GM21576 (cell line): ENCODE measurements at regions not wholly inside any gene's neighbourhood (a gene's known extent, or its start where the extent isn't known, plus 50 kb on each side); places are given as distances from the start of the nearest gene placed in this dataset.

Experiments used
- ATAC-seq: cut with Tn5 transposase; IDR thresholded peaks from one replicate; pipeline ENCODE4 v1.9.1; 2021; ENCODE audit warnings: mild to moderate bottlenecking, moderate library complexity; ENCODE audit not compliant: unreplicated experiment

- no peak for ATAC-seq
These were observed 631.9 kb downstream of the PLPP3 start for GRCh38 chr1:55947446-55947845.

DNA sequence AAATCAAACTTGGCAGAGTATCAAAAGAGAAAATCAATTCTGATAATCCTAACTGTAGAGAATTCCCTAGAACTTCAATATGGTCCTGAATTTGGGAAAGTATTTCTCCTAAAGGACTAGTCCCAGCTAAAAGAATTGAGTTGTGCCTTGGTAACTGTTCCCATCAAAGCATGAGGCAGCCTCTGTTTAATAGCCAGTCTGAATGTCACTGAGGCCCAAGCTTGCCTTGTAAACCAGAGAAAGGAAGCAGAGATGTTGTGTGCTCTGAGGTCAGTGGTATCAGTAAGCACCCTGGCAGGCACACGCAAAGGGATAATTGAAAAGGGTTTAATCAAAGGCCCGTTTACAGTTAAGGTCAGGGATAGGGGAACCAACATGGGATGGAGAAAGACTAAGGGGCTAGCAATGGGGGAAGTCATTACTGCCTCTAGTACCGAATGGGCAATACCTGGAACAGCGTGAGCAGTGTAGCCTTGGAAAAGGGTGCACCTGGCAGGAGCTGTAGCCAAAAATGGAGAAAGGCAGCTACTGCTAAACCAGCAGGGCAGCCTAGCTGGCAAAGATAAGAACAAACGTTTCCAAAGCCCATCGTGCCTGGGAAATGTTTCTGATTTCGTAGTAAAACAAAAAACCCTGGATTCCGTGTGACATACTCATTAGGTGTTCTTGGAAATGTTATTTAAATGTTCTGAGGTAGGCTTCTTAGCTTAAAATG is 635.5 kb downstream of the PLPP3 start:
- ATAC-seq, result no peak

- ATAC-seq, result no peak
These were observed 636.4 kb downstream of the PLPP3 start for GRCh38 chr1:55943012-55943411.

DNA sequence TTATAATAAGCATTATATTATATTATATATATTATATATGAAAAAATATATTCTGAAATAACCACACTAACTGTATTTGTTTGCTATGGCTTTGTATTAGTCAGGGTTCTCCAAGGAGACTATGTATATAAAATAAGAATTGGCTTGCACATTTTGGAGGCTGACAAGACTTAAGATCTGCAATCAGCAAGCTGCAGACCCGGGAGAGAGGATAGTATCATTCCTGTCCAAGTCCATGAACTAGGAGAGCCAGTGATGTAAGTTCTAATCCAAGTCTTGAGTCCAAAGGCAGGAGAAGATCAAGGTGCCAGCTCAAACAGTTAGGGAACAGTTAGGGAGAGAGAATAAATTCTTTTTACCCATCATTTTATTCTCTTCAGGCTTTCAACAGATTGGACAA is 639.5 kb downstream of the PLPP3 start:
- no peak for ATAC-seq

GRCh38 chr1:55938861-55939260 is 640.5 kb downstream of the PLPP3 start:
- no peak for ATAC-seq

GRCh38 chr1:55938376-55938850 is 641.0 kb downstream of the PLPP3 start:
- no peak for ATAC-seq

GRCh38 chr1:55937840-55938375 is 641.5 kb downstream of the PLPP3 start:
- no peak for ATAC-seq

GRCh38 chr1:55935236-55935635 is 644.1 kb downstream of the PLPP3 start:
- no peak for ATAC-seq

DNA sequence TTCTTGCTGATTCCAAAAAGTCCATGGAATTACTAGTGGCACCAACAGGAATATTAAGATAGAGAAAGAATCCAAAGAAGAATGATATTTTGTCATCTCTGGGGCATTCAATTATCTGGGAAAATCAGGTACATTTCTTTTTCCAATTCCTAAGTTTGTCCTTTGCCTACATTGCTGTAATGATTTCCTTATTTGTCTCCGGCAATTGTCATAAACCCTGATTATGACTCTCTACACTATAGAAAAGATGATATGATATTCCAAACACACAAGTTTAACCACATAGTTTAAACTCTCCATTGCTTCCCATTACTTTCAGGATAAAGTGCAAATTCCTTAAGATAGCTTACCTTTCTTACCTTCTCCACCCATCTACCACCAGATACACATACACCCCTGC is 647.0 kb downstream of the PLPP3 start:
- ATAC-seq, result no peak

DNA sequence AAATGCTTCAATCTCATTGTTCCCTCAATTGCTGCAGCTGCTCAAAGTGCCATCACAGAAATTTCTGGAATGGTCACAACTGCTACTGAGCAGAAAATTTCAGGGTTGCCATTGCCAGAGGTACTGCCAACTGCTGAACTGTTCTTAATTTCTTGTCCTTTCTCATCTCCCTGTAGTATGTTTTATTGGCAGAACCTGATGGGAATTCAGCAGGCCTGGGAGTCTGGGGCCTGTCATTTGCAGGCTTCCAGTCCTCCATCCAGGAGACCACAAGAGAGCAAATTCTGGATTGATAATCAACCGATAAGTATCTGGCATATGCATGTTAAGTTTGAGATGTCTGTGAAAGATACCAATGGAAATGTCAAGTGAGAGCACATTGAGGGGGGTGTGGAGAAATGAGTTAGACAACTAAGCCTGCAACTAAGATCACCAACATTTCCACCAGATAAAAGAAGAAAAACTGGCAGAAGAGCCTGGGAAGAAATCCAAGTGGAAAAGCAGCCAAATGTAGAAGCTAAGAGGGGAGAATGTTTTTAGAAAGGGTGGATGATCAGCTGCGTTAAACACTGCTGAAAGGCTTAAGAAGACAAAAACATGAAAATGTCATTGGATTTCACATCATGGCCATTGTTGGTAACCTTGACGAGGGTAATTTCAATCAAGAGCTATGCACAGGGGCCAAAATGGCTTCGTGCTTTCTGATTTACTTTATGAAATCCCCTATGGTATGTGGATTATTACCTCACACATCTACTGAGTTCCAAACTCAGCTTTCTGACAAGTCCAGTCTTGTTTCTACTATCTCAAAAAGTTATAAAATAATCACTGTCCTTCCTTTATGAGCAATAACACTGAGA is 648.1 kb downstream of the PLPP3 start:
- ATAC-seq, result no peak

- ATAC-seq, result no peak
These were observed 649.7 kb downstream of the PLPP3 start for GRCh38 chr1:55929652-55930051.

- no peak for ATAC-seq
These were observed 650.8 kb downstream of the PLPP3 start for GRCh38 chr1:55928576-55928975.

- no peak for ATAC-seq
These were observed 651.6 kb downstream of the PLPP3 start for GRCh38 chr1:55927702-55928290.

DNA sequence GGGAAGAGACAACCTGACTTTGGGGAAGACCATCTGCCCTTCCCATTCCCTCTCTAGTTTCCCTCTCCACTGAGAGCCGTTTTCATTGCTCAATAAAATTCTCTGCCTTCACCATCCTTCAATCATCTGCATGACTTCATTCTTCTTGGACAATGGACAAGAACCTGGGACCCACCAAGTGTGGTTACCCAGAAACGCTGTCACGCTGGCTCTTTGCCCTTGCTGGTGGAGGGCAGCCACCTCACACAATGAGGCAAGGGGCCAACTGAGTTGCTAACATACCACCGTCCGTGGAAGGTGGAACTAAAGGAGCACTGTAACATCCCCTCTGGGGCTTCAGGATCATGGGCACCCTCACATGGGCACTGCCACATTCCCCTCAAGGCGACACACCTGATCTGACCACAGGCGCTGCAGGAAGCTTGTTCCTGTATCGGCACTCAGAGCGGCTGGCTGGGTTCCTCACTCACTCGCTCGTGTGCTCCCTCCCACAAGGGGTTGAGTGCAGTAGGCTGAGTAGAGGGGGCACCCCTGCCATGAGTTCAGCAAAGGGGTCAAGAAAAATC is 652.4 kb downstream of the PLPP3 start:
- ATAC-seq, result no peak

- ATAC-seq, result no peak
These were observed 662.5 kb downstream of the PLPP3 start for GRCh38 chr1:55916907-55917306.

DNA sequence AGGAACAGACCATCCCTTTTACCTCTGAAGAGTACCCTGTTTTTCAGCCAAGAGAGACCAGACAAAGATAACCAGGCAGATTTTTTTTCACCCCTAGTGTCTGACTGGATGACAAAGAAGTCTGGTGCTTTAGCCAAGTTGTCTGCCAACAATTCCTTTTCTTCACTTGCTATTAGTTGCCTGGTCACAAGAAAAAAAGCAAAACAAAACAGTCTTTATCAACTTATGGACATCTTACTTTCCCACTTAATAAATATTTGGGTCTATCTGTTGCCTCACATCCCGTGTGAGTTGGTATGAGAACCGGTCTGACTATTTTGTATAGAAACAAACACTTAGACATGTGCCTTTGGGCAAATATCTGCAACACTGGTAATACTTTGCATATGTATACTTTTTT is 662.9 kb downstream of the PLPP3 start:
- ATAC-seq, result no peak

- no peak for ATAC-seq
These were observed 665.8 kb downstream of the PLPP3 start for GRCh38 chr1:55913565-55913964.

GRCh38 chr1:55912438-55912837 is 666.9 kb downstream of the PLPP3 start:
- no peak for ATAC-seq

- no peak for ATAC-seq
These were observed 674.8 kb downstream of the PLPP3 start for GRCh38 chr1:55904541-55904940.

DNA sequence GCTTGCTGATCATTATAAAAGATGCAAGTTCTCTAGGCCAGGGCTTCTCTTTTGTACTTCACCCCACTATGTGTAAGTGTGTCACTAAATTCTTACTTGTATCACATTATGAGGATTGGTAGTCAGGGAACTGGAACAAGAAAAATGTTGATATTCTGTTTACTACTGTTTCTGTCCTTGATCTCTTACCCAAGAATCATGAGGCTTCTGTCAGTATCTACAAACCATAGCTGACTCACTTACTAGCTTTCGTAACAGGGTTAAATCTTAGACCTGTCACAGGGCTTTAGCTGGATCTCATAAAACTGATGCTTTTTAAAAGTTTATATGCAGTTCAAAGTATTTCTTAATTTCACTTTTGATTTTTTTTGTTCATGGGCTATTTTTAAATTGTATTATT is 681.2 kb downstream of the PLPP3 start:
- ATAC-seq, result no peak

DNA sequence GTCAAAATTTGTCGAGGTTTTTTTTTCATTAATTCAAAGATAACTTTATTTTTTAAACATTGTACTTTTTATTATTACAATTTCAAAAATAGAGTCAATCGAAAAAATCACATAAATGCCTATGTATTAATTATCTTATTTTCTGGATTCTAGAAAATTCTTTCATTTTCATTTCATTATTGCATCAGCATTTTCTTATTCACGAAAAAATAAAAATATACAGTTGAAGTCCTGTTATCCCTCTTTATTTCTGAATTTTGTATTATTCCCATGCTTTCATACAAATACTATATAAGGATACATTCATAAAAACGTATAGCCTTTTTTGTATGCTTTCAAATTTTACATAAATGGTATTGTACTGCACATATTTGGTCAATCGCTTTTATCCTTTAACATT is 681.0 kb upstream of the USP24 start:
- no peak for ATAC-seq
